ENCODE measurements at regions not wholly inside any gene's neighbourhood (a gene's known extent, or its start where the extent isn't known, plus 50 kb on each side); places are given as distances from the start of the nearest gene placed in this dataset.

- H3K4me3 Mint-ChIP-seq (ENCODE audit: low read depth, unreplicated experiment), result no peak overlapping the region
- no peak for DNase-seq
- CTCF ChIA-PET, result no interaction called here
- H3K27ac Mint-ChIP-seq (ENCODE audit: unreplicated experiment), result no peak overlapping the region
- peaks cover 10% of the 10 kb centered on the region for H3K4me1 Mint-ChIP-seq (ENCODE audit: low read depth, unreplicated experiment)
- intact Hi-C loops (cut with micrococcal nuclease; ENCODE audit: unreplicated experiment), result loop anchor here (5.0 kb wide), 2 partner anchors 194 to 244 kb away; no protein-coding TSS in a partner anchor
- H3K36me3 Mint-ChIP-seq (ENCODE audit: insufficient read depth, unreplicated experiment), result no peaks in the 10 kb centered on the region
- no peaks in the 10 kb centered on the region for H3K27me3 Mint-ChIP-seq (ENCODE audit: unreplicated experiment)
- BruUV-seq (replicated peaks), result no TSS peak
- H3K9me3 Mint-ChIP-seq (ENCODE audit: low read depth, unreplicated experiment), result no peaks in the 10 kb centered on the region
- no peak for TF ChIP-seq CTCF (IDR thresholded peaks at IDR 0.05; ENCODE audit: unreplicated experiment)
Observed at GRCh38 chr9:108568093-108568492, 287.7 kb downstream of the ACTL7B start.

DNA sequence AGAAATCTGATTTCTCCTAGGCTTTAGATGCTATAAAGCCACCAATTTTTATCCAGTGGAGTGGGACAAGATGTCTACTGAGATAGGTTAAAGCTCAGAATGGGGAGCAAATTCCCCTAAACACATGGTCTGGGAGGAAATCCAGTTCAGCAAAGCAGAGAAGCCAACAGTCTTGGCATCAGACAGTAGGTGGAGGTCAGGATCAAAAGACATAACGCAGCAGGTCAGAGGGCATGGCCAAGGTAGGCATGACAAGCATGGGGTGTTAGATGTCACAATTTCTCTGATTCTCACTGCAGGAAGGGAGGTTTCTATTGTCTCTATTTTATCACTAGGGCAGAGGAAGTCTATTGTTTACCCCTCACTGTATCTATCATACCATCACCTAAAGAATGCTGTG is 288.2 kb downstream of the ACTL7B start:
- intact Hi-C loops (cut with micrococcal nuclease; ENCODE audit: unreplicated experiment), result loop anchor here (5.0 kb wide), 2 partner anchors 195 to 245 kb away; no protein-coding TSS in a partner anchor

GRCh38 chr9:108565651-108566378 is 290.0 kb downstream of the ACTL7B start:
- CTCF ChIA-PET, result interaction anchor here (0.8 to 1.8 kb wide), 7 partner anchors 13 to 1144 kb away, joined by 3 to 15 read pairs (median 3); no protein-coding TSS in a partner anchor
- BruUV-seq (replicated peaks), result no TSS peak
- H3K4me3 Mint-ChIP-seq (ENCODE audit: low read depth, unreplicated experiment), result no peak overlapping the region
- no peak for TF ChIP-seq CTCF (IDR thresholded peaks at IDR 0.05; ENCODE audit: unreplicated experiment)
- H3K4me1 Mint-ChIP-seq (ENCODE audit: low read depth, unreplicated experiment), result peaks cover 10% of the 10 kb centered on the region
- intact Hi-C loops (cut with micrococcal nuclease; ENCODE audit: unreplicated experiment), result loop anchor here (1.0 to 5.0 kb wide), 5 partner anchors 150 to 1082 kb away; no protein-coding TSS in a partner anchor
- no peaks in the 10 kb centered on the region for H3K27me3 Mint-ChIP-seq (ENCODE audit: unreplicated experiment)
- H3K9me3 Mint-ChIP-seq (ENCODE audit: low read depth, unreplicated experiment), result no peaks in the 10 kb centered on the region
- H3K36me3 Mint-ChIP-seq (ENCODE audit: insufficient read depth, unreplicated experiment), result no peaks in the 10 kb centered on the region
- DNase-seq, result peak; percentile 47
- no peak overlapping the region for H3K27ac Mint-ChIP-seq (ENCODE audit: unreplicated experiment)

More for the DNA sequence above, 288.2 kb downstream of the ACTL7B start:
- no TSS peak for BruUV-seq (replicated peaks)
- H3K27ac Mint-ChIP-seq (ENCODE audit: unreplicated experiment), result no peak overlapping the region
- H3K27me3 Mint-ChIP-seq (ENCODE audit: unreplicated experiment), result no peaks in the 10 kb centered on the region
- CTCF ChIA-PET, result no interaction called here
- no peak for TF ChIP-seq CTCF (IDR thresholded peaks at IDR 0.05; ENCODE audit: unreplicated experiment)
- H3K36me3 Mint-ChIP-seq (ENCODE audit: insufficient read depth, unreplicated experiment), result no peaks in the 10 kb centered on the region
- H3K4me3 Mint-ChIP-seq (ENCODE audit: low read depth, unreplicated experiment), result no peak overlapping the region
- DNase-seq, result no peak
- peaks cover 10% of the 10 kb centered on the region for H3K4me1 Mint-ChIP-seq (ENCODE audit: low read depth, unreplicated experiment)
- H3K9me3 Mint-ChIP-seq (ENCODE audit: low read depth, unreplicated experiment), result no peaks in the 10 kb centered on the region

GRCh38 chr9:108562176-108562575 is 293.6 kb downstream of the ACTL7B start:
- H3K27me3 Mint-ChIP-seq (ENCODE audit: unreplicated experiment), result no peaks in the 10 kb centered on the region
- intact Hi-C loops (cut with micrococcal nuclease; ENCODE audit: unreplicated experiment), result no loop called here

More at GRCh38 chr9:108562176-108562575, 293.6 kb downstream of the ACTL7B start:
- H3K4me3 Mint-ChIP-seq (ENCODE audit: low read depth, unreplicated experiment), result no peak overlapping the region
- no peak overlapping the region for H3K27ac Mint-ChIP-seq (ENCODE audit: unreplicated experiment)
- no TSS peak for BruUV-seq (replicated peaks)
- no peak for TF ChIP-seq CTCF (IDR thresholded peaks at IDR 0.05; ENCODE audit: unreplicated experiment)
- CTCF ChIA-PET, result no interaction called here
- no peak for DNase-seq
- H3K36me3 Mint-ChIP-seq (ENCODE audit: insufficient read depth, unreplicated experiment), result no peaks in the 10 kb centered on the region
- H3K9me3 Mint-ChIP-seq (ENCODE audit: low read depth, unreplicated experiment), result no peaks in the 10 kb centered on the region
- no peaks in the 10 kb centered on the region for H3K4me1 Mint-ChIP-seq (ENCODE audit: low read depth, unreplicated experiment)
